Neuronal stem cell (in vitro differentiated cells): ENCODE measurements at regions not wholly inside any gene's neighbourhood (a gene's known extent, or its start where the extent isn't known, plus 50 kb on each side); places are given as distances from the start of the nearest gene placed in this dataset.

ENCODE experiments used
- DNase-seq: peaks from one replicate; pipeline ENCODE4 v3.0.0-alpha.2; 2013; ENCODE audit warnings: low spot score
- H2AFZ ChIP-seq: one replicate; pipeline ENCODE4 v1.6.1; 2013; ENCODE audit warnings: mild to moderate bottlenecking, low read length, inconsistent platforms
- H2AK5ac ChIP-seq: 2 replicates; pipeline ENCODE4 v1.6.1; 2013; ENCODE audit warnings: low read depth, mild to moderate bottlenecking, inconsistent platforms, low read length, moderate library complexity, mixed read lengths
- H2BK120ac ChIP-seq: 2 replicates; pipeline ENCODE4 v1.6.1; 2013; ENCODE audit warnings: low read depth, mild to moderate bottlenecking, inconsistent platforms, low read length, moderate library complexity, mixed read lengths
- H2BK12ac ChIP-seq: one replicate; pipeline ENCODE4 v1.6.1; 2013; ENCODE audit warnings: low read length, inconsistent platforms
- H2BK15ac ChIP-seq: 2 replicates; pipeline ENCODE4 v1.6.1; 2013; ENCODE audit warnings: mild to moderate bottlenecking, low read length, inconsistent platforms, mixed read lengths
- H2BK5ac ChIP-seq: one replicate; pipeline ENCODE4 v1.6.1; 2013; ENCODE audit warnings: inconsistent platforms, mild to moderate bottlenecking, low read length, moderate library complexity
- H3K14ac ChIP-seq: one replicate; pipeline ENCODE4 v1.6.1; 2013; ENCODE audit warnings: low read length, inconsistent platforms
- H3K18ac ChIP-seq: 2 replicates; pipeline ENCODE4 v1.6.1; 2013; ENCODE audit warnings: low read length, inconsistent platforms
- H3K23ac ChIP-seq: 2 replicates; pipeline ENCODE4 v1.6.1; 2013; ENCODE audit warnings: low read depth, mild to moderate bottlenecking, mixed read lengths, low read length, inconsistent platforms; ENCODE audit not compliant: poor library complexity
- H3K27ac ChIP-seq: replicated peaks from 3 replicates; pipeline ENCODE4 v1.5.1; 2013; ENCODE audit warnings: low read length, inconsistent platforms
- H3K27me3 ChIP-seq, 3 experiments: 2 replicates each; pipeline ENCODE4 v1.6.1; 2013; ENCODE audit warnings: low read length in 3 of 3, mild to moderate bottlenecking in 2 of 3, inconsistent platforms in 1 of 3, low read depth in 1 of 3, mixed read lengths in 1 of 3, moderate library complexity in 1 of 3; ENCODE audit not compliant: control insufficient read depth in 3 of 3, insufficient read depth in 3 of 3
- H3K36me3 ChIP-seq, 2 donors: replicated peaks in 1 of 2; 2 replicates each; pipeline ENCODE4 v1.6.1; 2013; ENCODE audit warnings: low read length in 2 of 2; ENCODE audit not compliant: control insufficient read depth in 2 of 2, insufficient read depth in 2 of 2
- H3K4ac ChIP-seq: 2 replicates; pipeline ENCODE4 v1.6.1; 2013; ENCODE audit warnings: inconsistent platforms, mild to moderate bottlenecking, low read length, moderate library complexity
- H3K4me1 ChIP-seq, 2 donors: 1 replicate in 1 of 2; 2 replicates in 1 of 2; pipeline ENCODE4 v1.6.1; 2013; ENCODE audit warnings: low read length in 2 of 2, low read depth in 1 of 2; ENCODE audit not compliant: control insufficient read depth in 2 of 2, insufficient read depth in 1 of 2
- H3K4me2 ChIP-seq: one replicate; pipeline ENCODE4 v1.6.1; 2013; ENCODE audit warnings: mild to moderate bottlenecking, low read length, inconsistent platforms; ENCODE audit not compliant: insufficient read depth, poor library complexity, severe bottlenecking
- H3K4me3 ChIP-seq, 2 donors: 2 replicates each; pipeline ENCODE4 v1.5.1; 2013; ENCODE audit warnings: low read length in 2 of 2, mild to moderate bottlenecking in 2 of 2, inconsistent platforms in 1 of 2, moderate library complexity in 1 of 2
- H3K79me1 ChIP-seq: one replicate; pipeline ENCODE4 v1.6.1; 2013; ENCODE audit warnings: low read depth, mild to moderate bottlenecking, inconsistent platforms, low read length, moderate library complexity
- H3K9ac ChIP-seq: one replicate; pipeline ENCODE4 v1.6.1; 2013; ENCODE audit warnings: mild to moderate bottlenecking, low read depth, low read length, inconsistent platforms; ENCODE audit not compliant: poor library complexity
- H3K9me3 ChIP-seq, 2 donors: replicated peaks in 1 of 2; 2 replicates each; pipeline versions ENCODE3 to v1.6.1; 2013; ENCODE audit warnings: low read length in 2 of 2, mild to moderate bottlenecking in 2 of 2, inconsistent platforms in 1 of 2, low read depth in 1 of 2, mixed read lengths in 1 of 2, moderate library complexity in 1 of 2; ENCODE audit not compliant: control insufficient read depth in 2 of 2, insufficient read depth in 1 of 2
- H4K8ac ChIP-seq: one replicate; pipeline ENCODE4 v1.6.1; 2013; ENCODE audit warnings: low read depth, mild to moderate bottlenecking, inconsistent platforms, low read length, moderate library complexity
- H4K91ac ChIP-seq: one replicate; pipeline ENCODE4 v1.6.1; 2013; ENCODE audit warnings: low read length, low read depth, mild to moderate bottlenecking, inconsistent platforms; ENCODE audit not compliant: poor library complexity
- WGBS, 2 donors: extraction: QIAGEN DNeasy Blood & Tissue Kit; methylation state at CpG; one replicate each; pipeline ENCODE4 v1.1.7; 2013; ENCODE audit warnings: missing lambda C conversion rate in 2 of 2, mixed read lengths in 1 of 2; ENCODE audit not compliant: insufficient read length in 2 of 2, insufficient replicate concordance in 1 of 2; ENCODE audit errors: extremely low coverage in 2 of 2; 5-methylcytosine and 5-hydroxymethylcytosine counted together

GRCh38 chr12:93085383-93086287 is 156.5 kb upstream of the EEA1 start:
- no peak for DNase-seq
- no CpG with 5 or more reads among the region's 4 CpGs for WGBS, 2 donors
- peaks cover 8 to 9% of the 10 kb centered on the region in 2 donors for H3K4me1 ChIP-seq
- no peak overlapping the region for H4K8ac ChIP-seq
- H4K91ac ChIP-seq = no peak overlapping the region
- no peak overlapping the region for H3K9ac ChIP-seq
- no peaks in the 10 kb centered on the region for H3K27me3 ChIP-seq
- H2AFZ ChIP-seq = no peak overlapping the region
- peak overlapping the region; percentile 8 for H3K14ac ChIP-seq
- no peak overlapping the region for H2BK5ac ChIP-seq
- no peaks in the 10 kb centered on the region for H3K36me3 ChIP-seq
- no peak overlapping the region for H2AK5ac ChIP-seq
- H2BK120ac ChIP-seq = no peak overlapping the region
- H3K9me3 ChIP-seq = peaks cover 3 to 6% of the 10 kb centered on the region in 2 donors
- no peak overlapping the region for H3K23ac ChIP-seq
- H3K18ac ChIP-seq = no peak overlapping the region
- H3K4me2 ChIP-seq = no peak overlapping the region
- H2BK15ac ChIP-seq = no peak overlapping the region
- no peak overlapping the region for H2BK12ac ChIP-seq
- H3K79me1 ChIP-seq = no peaks in the 10 kb centered on the region
- no peak overlapping the region for H3K27ac ChIP-seq
- no peak overlapping the region for H3K4me3 ChIP-seq
- no peak overlapping the region for H3K4ac ChIP-seq

- H2BK12ac ChIP-seq = no peak overlapping the region
- H4K8ac ChIP-seq = no peak overlapping the region
- no peak overlapping the region for H3K9ac ChIP-seq
- H2AFZ ChIP-seq = no peak overlapping the region
- no peak overlapping the region for H3K18ac ChIP-seq
- no peak overlapping the region for H2BK5ac ChIP-seq
- H3K4me2 ChIP-seq = no peak overlapping the region
- H2BK15ac ChIP-seq = no peak overlapping the region
- no peak overlapping the region for H4K91ac ChIP-seq
- H3K79me1 ChIP-seq = no peaks in the 10 kb centered on the region
- no peak overlapping the region for H2BK120ac ChIP-seq
- H3K27ac ChIP-seq = no peak overlapping the region
- peaks cover 3% of the 10 kb centered on the region in 2 donors for H3K4me1 ChIP-seq
- H3K4ac ChIP-seq = no peak overlapping the region
- no peaks in the 10 kb centered on the region for H3K27me3 ChIP-seq
- no peaks in the 10 kb centered on the region for H3K36me3 ChIP-seq
- no peak overlapping the region for H2AK5ac ChIP-seq
- WGBS, 2 donors = no CpG with 5 or more reads among the region's 3 CpGs
- no peak overlapping the region for H3K4me3 ChIP-seq
- no peak overlapping the region for H3K23ac ChIP-seq
- no peak overlapping the region for H3K14ac ChIP-seq
- DNase-seq = no peak
- peaks cover 3 to 6% of the 10 kb centered on the region in 2 donors for H3K9me3 ChIP-seq
Measured at GRCh38 chr12:93086288-93086727, 157.2 kb upstream of the EEA1 start.

- Histone ChIP-seq H3K27ac (no peak overlapping the region), H3K4me2 (no peak overlapping the region), H3K14ac (no peak overlapping the region), H4K91ac (no peak overlapping the region), H4K8ac (no peak overlapping the region), H3K4ac (no peak overlapping the region), H2AFZ (no peak overlapping the region), H2BK15ac (no peak overlapping the region), H3K4me3 (no peak overlapping the region), H3K9ac (no peak overlapping the region), H2BK12ac (no peak overlapping the region), H3K27me3 (no peaks in the 10 kb centered on the region), H3K4me1 (peaks cover 0 to 2% of the 10 kb centered on the region in 2 donors), H2AK5ac (no peak overlapping the region), H3K18ac (no peak overlapping the region), H3K23ac (no peak overlapping the region), H3K79me1 (no peaks in the 10 kb centered on the region), H2BK5ac (no peak overlapping the region), H3K36me3 (no peaks in the 10 kb centered on the region), H3K9me3 (no peaks in the 10 kb centered on the region), H2BK120ac (no peak overlapping the region)
- no peak for DNase-seq
- no CpG with 5 or more reads among the region's 6 CpGs for WGBS, 2 donors
Measured at GRCh38 chr12:93087840-93088610, 158.9 kb upstream of the EEA1 start.
